PC-9 (cell line): ENCODE measurements at regions not wholly inside any gene's neighbourhood (a gene's known extent, or its start where the extent isn't known, plus 50 kb on each side); places are given as distances from the start of the nearest gene placed in this dataset.

ENCODE experiments used
- BruUV-seq: library from RNA; stranded (reverse); fragments of 400-500 nt; replicated peaks from 2 replicates; lab custom pipeline; 2021; lab: Mats Ljungman, UMichigan
- CTCF ChIA-PET: fragments of 300-600 bp; sonication (Branson Sonifier 250); formaldehyde crosslinking; loops from one replicate; lab custom pipeline; 2022; ENCODE audit warnings: antibody characterized with exemption; lab: Charles Lee
- POLR2A ChIA-PET: fragments of 300-600 bp; sonication (Branson Sonifier 250); formaldehyde crosslinking; loops from one replicate; lab custom pipeline; 2022; ENCODE audit warnings: antibody characterized with exemption; ENCODE audit not compliant: unreplicated experiment; lab: Charles Lee
- DNase-seq, 2 experiments: peaks; one replicate each; pipeline versions ENCODE4 v3.0.0 to v3.0.0-alpha.2; 2015 to 2022; ENCODE audit warnings: mixed read lengths in 1 of 2
- H2AFZ ChIP-seq: fragments of 200-600 bp; sonication (generic); 2 replicates; pipeline ENCODE4 v1.8.1; 2017; ENCODE audit warnings: antibody characterized with exemption
- H3F3A ChIP-seq: fragments of 200-600 bp; sonication (generic); 2 replicates; pipeline ENCODE4 v1.8.1; 2017; ENCODE audit warnings: antibody characterized with exemption, mild to moderate bottlenecking, low read depth; ENCODE audit not compliant: insufficient read depth
- H3K27ac ChIP-seq: fragments of 200-600 bp; sonication (generic); 2 replicates; pipeline ENCODE4 v1.6.1; 2016; ENCODE audit warnings: mixed run types
- H3K27me3 ChIP-seq: fragments of 200-600 bp; sonication (generic); 2 replicates; pipeline ENCODE4 v1.6.1; 2016; ENCODE audit warnings: low read depth, mixed run types; ENCODE audit not compliant: insufficient read depth
- H3K36me3 ChIP-seq: fragments of 200-600 bp; sonication (generic); 2 replicates; pipeline ENCODE4 v1.6.1; 2016; ENCODE audit warnings: low read depth, mixed run types
- H3K4me1 ChIP-seq: fragments of 200-600 bp; sonication (generic); replicated peaks from 2 replicates; pipeline ENCODE4 v1.6.1; 2016; ENCODE audit warnings: mixed run types; ENCODE audit not compliant: insufficient read depth
- H3K4me2 ChIP-seq: fragments of 200-600 bp; sonication (generic); 2 replicates; pipeline ENCODE4 v1.6.1; 2017; ENCODE audit warnings: mixed run types
- H3K4me3 ChIP-seq: fragments of 200-600 bp; sonication (generic); 2 replicates; pipeline ENCODE4 v1.6.1; 2016; ENCODE audit warnings: mixed run types
- H3K79me2 ChIP-seq: fragments of 200-600 bp; sonication (generic); 2 replicates; pipeline ENCODE4 v1.6.1; 2017; ENCODE audit warnings: low read depth, mixed run types
- H3K9me2 ChIP-seq: fragments of 200-600 bp; sonication (generic); 2 replicates; pipeline ENCODE4 v1.8.1; 2017; ENCODE audit warnings: mild to moderate bottlenecking; ENCODE audit not compliant: insufficient read depth
- H3K9me3 ChIP-seq: fragments of 200-600 bp; sonication (generic); 2 replicates; pipeline ENCODE4 v1.8.1; 2016; ENCODE audit warnings: low read depth; ENCODE audit not compliant: insufficient read depth
- H4K20me1 ChIP-seq: fragments of 200-600 bp; sonication (generic); 2 replicates; pipeline ENCODE4 v1.8.1; 2017; ENCODE audit not compliant: insufficient read depth
- EZH2 ChIP-seq: fragments of 200-600 bp; sonication (generic); IDR thresholded peaks from 2 replicates; pipeline ENCODE4 v1.8.0; 2017; ENCODE audit warnings: antibody characterized with exemption, low read depth
- intact Hi-C: fragments of 100-400 bp; cut with micrococcal nuclease; formaldehyde crosslinking; loops from one replicate; pipeline ENCODE4 v1.10.0; 2022; ENCODE audit not compliant: unreplicated experiment
- TF ChIP-seq, protein P1 (sequence below): fragments of 200-600 bp; sonication (generic); conservative IDR thresholded peaks from 2 replicates; pipeline ENCODE4 v1.6.1; 2017; ENCODE audit warnings: mixed run types, antibody characterized with exemption, mild to moderate bottlenecking, moderate library complexity

DNA sequence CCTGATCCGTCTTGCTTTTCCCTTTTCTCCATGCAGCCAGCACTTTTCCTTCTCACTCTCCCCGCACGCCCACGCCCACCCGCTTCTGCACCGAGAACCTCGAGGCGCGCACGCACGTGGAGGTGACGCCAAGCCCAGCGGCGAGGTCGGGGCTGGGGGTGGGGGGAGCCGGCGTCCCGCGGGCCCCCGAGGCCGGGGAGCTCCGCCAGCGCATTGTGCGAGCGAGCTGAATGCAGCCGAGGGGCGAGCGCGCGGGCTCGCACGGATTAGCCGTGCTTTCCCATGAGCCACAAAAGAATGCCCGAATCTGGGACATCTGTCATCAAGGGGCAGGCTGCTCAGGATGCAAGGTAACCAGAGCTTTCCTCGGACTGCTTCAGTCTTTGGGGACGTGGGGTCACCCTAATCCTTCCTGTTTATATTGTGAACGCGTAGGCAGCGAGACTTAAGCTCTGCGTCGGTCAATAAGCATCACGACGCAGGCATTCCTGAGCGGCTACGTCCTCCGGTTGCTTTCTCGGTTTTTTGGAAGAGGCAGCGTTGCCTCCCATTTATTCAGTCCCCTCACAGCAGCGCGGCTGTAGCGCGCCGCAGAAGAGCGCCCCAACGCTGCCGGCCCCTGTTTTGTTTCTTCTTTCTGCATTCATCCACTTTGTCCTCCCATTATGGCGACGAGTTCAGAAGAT, 67.3 kb upstream of the AKT3 start:
- Histone ChIP-seq H3K4me3 (peak overlapping the region; percentile 35; the same call in 1 of the 2 replicates), H3K27me3 (no peaks in the 10 kb centered on the region), H3K9me2 (no peaks in the 10 kb centered on the region), H3K4me1 (peaks cover 49% of the 10 kb centered on the region), H3K36me3 (no peaks in the 10 kb centered on the region), H3F3A (peaks cover 20% of the 10 kb centered on the region), H3K4me2 (peak overlapping the region; percentile 69), H2AFZ (peak overlapping the region; percentile 76), H3K79me2 (no peaks in the 10 kb centered on the region), H3K27ac (peak overlapping the region; percentile 80), H4K20me1 (no peaks in the 10 kb centered on the region), H3K9me3 (no peaks in the 10 kb centered on the region; the same call in 1 of the 2 replicates)
- CTCF ChIA-PET, result interaction anchor here (1.2 kb wide), 1 partner anchor 39 kb away, joined by 3 read pairs; no protein-coding TSS in a partner anchor
- TSS peak; percentile 75 for BruUV-seq
- intact Hi-C loops, result loop anchor here (2.0 to 5.0 kb wide), 2 partner anchors 65 to 131 kb away; partner anchors contain the start of gene AKT3
- peak; percentile 27 to 67 for DNase-seq
- TF ChIP-seq EZH2, result no peak
- TF ChIP-seq, protein P1, sequence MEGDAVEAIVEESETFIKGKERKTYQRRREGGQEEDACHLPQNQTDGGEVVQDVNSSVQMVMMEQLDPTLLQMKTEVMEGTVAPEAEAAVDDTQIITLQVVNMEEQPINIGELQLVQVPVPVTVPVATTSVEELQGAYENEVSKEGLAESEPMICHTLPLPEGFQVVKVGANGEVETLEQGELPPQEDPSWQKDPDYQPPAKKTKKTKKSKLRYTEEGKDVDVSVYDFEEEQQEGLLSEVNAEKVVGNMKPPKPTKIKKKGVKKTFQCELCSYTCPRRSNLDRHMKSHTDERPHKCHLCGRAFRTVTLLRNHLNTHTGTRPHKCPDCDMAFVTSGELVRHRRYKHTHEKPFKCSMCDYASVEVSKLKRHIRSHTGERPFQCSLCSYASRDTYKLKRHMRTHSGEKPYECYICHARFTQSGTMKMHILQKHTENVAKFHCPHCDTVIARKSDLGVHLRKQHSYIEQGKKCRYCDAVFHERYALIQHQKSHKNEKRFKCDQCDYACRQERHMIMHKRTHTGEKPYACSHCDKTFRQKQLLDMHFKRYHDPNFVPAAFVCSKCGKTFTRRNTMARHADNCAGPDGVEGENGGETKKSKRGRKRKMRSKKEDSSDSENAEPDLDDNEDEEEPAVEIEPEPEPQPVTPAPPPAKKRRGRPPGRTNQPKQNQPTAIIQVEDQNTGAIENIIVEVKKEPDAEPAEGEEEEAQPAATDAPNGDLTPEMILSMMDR, result no peak
- POLR2A ChIA-PET, result interaction anchor here (0.5 to 0.7 kb wide), 3 partner anchors 10 to 68 kb away, joined by 3 to 8 read pairs (median 4); partner anchors contain the start of gene AKT3

DNA sequence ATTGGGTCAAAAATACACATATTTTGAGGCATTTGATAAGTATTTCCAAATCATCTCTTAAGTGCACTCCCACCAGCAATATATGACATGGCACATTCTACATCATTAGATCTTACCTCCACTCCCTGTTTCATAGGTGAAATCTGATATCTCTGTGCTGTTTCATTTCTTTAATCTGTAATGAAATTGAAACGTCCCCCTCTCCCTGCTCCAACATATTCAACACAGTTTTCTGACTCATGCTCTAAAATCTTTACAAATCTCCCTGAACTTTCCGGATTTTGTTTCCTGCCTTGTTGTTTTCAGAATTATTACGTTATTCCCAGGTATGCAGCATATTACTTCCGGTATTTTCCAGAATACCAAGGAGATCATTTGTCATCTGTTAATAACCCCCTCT, 66.1 kb upstream of the AKT3 start:
- intact Hi-C loops, result loop anchor here (2.0 to 5.0 kb wide), 2 partner anchors 64 to 133 kb away; partner anchors contain the start of gene AKT3
- ChIA-PET CTCF (interaction anchor here (0.7 to 1.2 kb wide), 2 partner anchors 41 to 45 kb away, joined by 3 to 10 read pairs; no protein-coding TSS in a partner anchor), POLR2A (no interaction called here)
- H4K20me1 ChIP-seq, result no peaks in the 10 kb centered on the region
- no peak overlapping the region for H3K4me3 ChIP-seq
- no peaks in the 10 kb centered on the region; the same call in 1 of the 2 replicates for H3K9me3 ChIP-seq
- TF ChIP-seq, protein P1, result no peak
- TF ChIP-seq EZH2, result no peak
- H3K79me2 ChIP-seq, result no peaks in the 10 kb centered on the region
- no peaks in the 10 kb centered on the region for H3K36me3 ChIP-seq
- no peaks in the 10 kb centered on the region for H3K27me3 ChIP-seq
- no peaks in the 10 kb centered on the region for H3K9me2 ChIP-seq
- H3F3A ChIP-seq, result peaks cover 20% of the 10 kb centered on the region
- H2AFZ ChIP-seq, result no peak overlapping the region
- peak overlapping the region; percentile 27 for H3K4me2 ChIP-seq
- peaks cover 39% of the 10 kb centered on the region for H3K4me1 ChIP-seq
- DNase-seq, result peak in 1 of 2 experiments; percentile 91
- BruUV-seq, result no TSS peak
- H3K27ac ChIP-seq, result peak overlapping the region; percentile 80

DNA sequence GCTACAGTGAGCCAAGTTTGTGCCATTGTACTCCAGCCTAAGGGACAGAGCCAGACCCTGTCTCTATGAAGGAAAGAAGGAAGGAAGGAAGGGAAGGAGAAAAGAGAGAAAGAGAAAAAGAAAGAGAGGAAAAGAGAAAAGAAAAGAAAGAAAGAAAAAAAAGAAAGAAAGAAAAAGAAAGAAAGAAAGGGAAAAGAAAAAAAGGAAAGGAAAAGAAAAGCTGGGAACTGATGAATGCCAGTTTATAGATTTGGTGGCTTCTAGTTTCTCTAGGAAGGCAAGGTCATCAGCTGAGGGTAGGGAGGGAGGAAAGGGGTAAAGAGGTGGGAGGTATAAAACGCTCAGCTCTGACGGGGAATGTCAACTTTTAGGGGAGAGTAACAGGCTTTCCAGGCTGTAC, 62.3 kb upstream of the AKT3 start:
- ChIA-PET POLR2A (interaction anchor here (0.7 kb wide), 1 partner anchor 54 kb away, joined by 7 read pairs; no protein-coding TSS in a partner anchor), CTCF (no interaction called here)
- Histone ChIP-seq H3K9me2 (no peaks in the 10 kb centered on the region), H3F3A (peaks cover 19% of the 10 kb centered on the region), H3K27ac (no peak overlapping the region), H3K4me1 (peaks cover 23% of the 10 kb centered on the region), H2AFZ (no peak overlapping the region), H3K79me2 (no peaks in the 10 kb centered on the region), H3K4me2 (no peak overlapping the region), H3K27me3 (no peaks in the 10 kb centered on the region), H3K9me3 (no peaks in the 10 kb centered on the region; the same call in 1 of the 2 replicates), H4K20me1 (no peaks in the 10 kb centered on the region), H3K36me3 (no peaks in the 10 kb centered on the region), H3K4me3 (no peak overlapping the region)
- intact Hi-C loops, result no loop called here
- DNase-seq, result no peak
- BruUV-seq, result no TSS peak
- TF ChIP-seq EZH2, result no peak
- TF ChIP-seq, protein P1, result no peak
